H1 (cell line): ENCODE measurements at regions not wholly inside any gene's neighbourhood (a gene's known extent, or its start where the extent isn't known, plus 50 kb on each side); places are given as distances from the start of the nearest gene placed in this dataset.

ENCODE experiments used
- CTCF ChIA-PET: fragments of 300-600 bp; sonication (Branson Sonifier 250); formaldehyde crosslinking; loops from one replicate; lab custom pipeline; 2021; ENCODE audit not compliant: partially characterized antibody; lab: Charles Lee
- POLR2A ChIA-PET: fragments of 300-600 bp; sonication (Branson Sonifier 250); formaldehyde crosslinking; loops from one replicate; lab custom pipeline; 2021; ENCODE audit warnings: inconsistent platforms; ENCODE audit not compliant: partially characterized antibody; lab: Charles Lee
- DNase-seq, 2 experiments: peaks; one replicate each; pipeline versions ENCODE4 v3.0.0 to v3.0.0-alpha.2; 2010 to 2022; ENCODE audit warnings: low spot score in 2 of 2, low read depth in 1 of 2, mixed read lengths in 1 of 2
- FAIRE-seq: peaks from 2 replicates; lab custom pipeline; 2011; peaks lifted over from hg19 to GRCh38; lab: Jason Lieb, UNC
- H2AFZ ChIP-seq: 2 replicates; pipeline ENCODE4 v1.8.1; 2012; ENCODE audit warnings: low read length, inconsistent platforms
- H2AK5ac ChIP-seq: 2 replicates; pipeline ENCODE4 v1.6.1; 2013; ENCODE audit warnings: low read depth, low read length
- H2BK120ac ChIP-seq: replicated peaks from 2 replicates; pipeline ENCODE3; 2013; ENCODE audit warnings: low read depth, low read length, inconsistent platforms
- H2BK12ac ChIP-seq: 2 replicates; pipeline ENCODE4 v1.6.1; 2013; ENCODE audit warnings: low read depth, low read length
- H2BK15ac ChIP-seq: 2 replicates; pipeline ENCODE4 v1.6.1; 2013; ENCODE audit warnings: low read length
- H2BK20ac ChIP-seq: 2 replicates; pipeline ENCODE4 v1.6.1; 2013; ENCODE audit warnings: low read length
- H2BK5ac ChIP-seq: 2 replicates; pipeline ENCODE4 v1.6.1; 2013; ENCODE audit warnings: low read depth, low read length
- H3K14ac ChIP-seq: 2 replicates; pipeline ENCODE4 v1.6.1; 2013; ENCODE audit warnings: inconsistent platforms; ENCODE audit not compliant: insufficient read length
- H3K18ac ChIP-seq: 2 replicates; pipeline ENCODE4 v1.6.1; 2013; ENCODE audit warnings: low read length; ENCODE audit errors: extremely low read depth
- H3K23ac ChIP-seq: 2 replicates; pipeline ENCODE4 v1.6.1; 2013; ENCODE audit warnings: inconsistent platforms; ENCODE audit not compliant: insufficient read length
- H3K23me2 ChIP-seq: 2 replicates; pipeline ENCODE4 v1.6.1; 2013; ENCODE audit warnings: low read depth, low read length
- H3K27ac ChIP-seq: 2 replicates; pipeline ENCODE4 v1.6.1; 2011; ENCODE audit warnings: low read depth, low read length, inconsistent platforms
- H3K27me3 ChIP-seq, 4 experiments: replicated peaks in 1 of 4; 1 replicate in 1 of 4; 2 replicates in 3 of 4; pipeline versions ENCODE4 v1.6.1 to v1.8.1; 2011 to 2013; ENCODE audit warnings: low read length in 3 of 4, mild to moderate bottlenecking in 3 of 4, inconsistent platforms in 2 of 4, mixed read lengths in 2 of 4, moderate library complexity in 1 of 4; ENCODE audit not compliant: control insufficient read depth in 3 of 4, insufficient read depth in 3 of 4; ENCODE audit errors: extremely low read depth in 1 of 4
- H3K36me3 ChIP-seq, 4 experiments: 2 replicates each; pipeline versions ENCODE4 v1.6.1 to v1.8.1; 2011 to 2013; ENCODE audit warnings: mild to moderate bottlenecking in 4 of 4, low read length in 3 of 4, moderate library complexity in 2 of 4, control low read depth in 1 of 4, inconsistent platforms in 1 of 4; ENCODE audit not compliant: insufficient read depth in 4 of 4, control insufficient read depth in 2 of 4
- H3K4ac ChIP-seq: replicated peaks from 2 replicates; pipeline ENCODE3; 2013; ENCODE audit warnings: low read length, low read depth, mixed read lengths, inconsistent platforms; ENCODE audit not compliant: insufficient read length
- H3K4me1 ChIP-seq, 4 experiments: replicated peaks in 1 of 4; 1 replicate in 1 of 4; 2 replicates in 3 of 4; pipeline versions ENCODE4 v1.6.1 to v1.8.1; 2011 to 2013; ENCODE audit warnings: low read length in 3 of 4, inconsistent platforms in 2 of 4, mixed read lengths in 1 of 4; ENCODE audit not compliant: insufficient read depth in 4 of 4, control insufficient read depth in 3 of 4
- H3K4me2 ChIP-seq, 2 experiments: 2 replicates each; pipeline versions ENCODE4 v1.6.1 to v1.8.1; 2011 to 2013; ENCODE audit warnings: low read depth in 2 of 2, low read length in 2 of 2, control low read depth in 1 of 2, inconsistent platforms in 1 of 2, mild to moderate bottlenecking in 1 of 2; ENCODE audit not compliant: insufficient read depth in 1 of 2
- H3K4me3 ChIP-seq, 4 experiments: fragments of 200-600, 300-600 bp in 1 of 4; sonication (generic), shearing (Covaris generic), sonication (Bioruptor Twin) in 1 of 4; 2 replicates each; pipeline versions ENCODE4 v1.5.1 to v1.8.1; 2011 to 2016; ENCODE audit warnings: low read length in 4 of 4, low read depth in 3 of 4, control low read depth in 2 of 4, inconsistent platforms in 2 of 4, mild to moderate bottlenecking in 2 of 4, mixed read lengths in 1 of 4, moderate library complexity in 1 of 4; ENCODE audit not compliant: insufficient read depth in 2 of 4; ENCODE audit errors: extremely low read depth in 1 of 4
- H3K56ac ChIP-seq: replicated peaks from 2 replicates; pipeline ENCODE3; 2013; ENCODE audit warnings: low read depth, mild to moderate bottlenecking, mixed read lengths, low read length, inconsistent platforms; ENCODE audit not compliant: insufficient read length
- H3K79me1 ChIP-seq: 2 replicates; pipeline ENCODE4 v1.6.1; 2013; ENCODE audit warnings: low read depth, low read length, control low read depth
- H3K79me2 ChIP-seq, 2 experiments: 2 replicates each; pipeline versions ENCODE4 v1.6.1 to v1.8.1; 2012 to 2013; ENCODE audit warnings: low read length in 2 of 2, mild to moderate bottlenecking in 2 of 2, inconsistent platforms in 1 of 2; ENCODE audit not compliant: insufficient read depth in 2 of 2, control insufficient read depth in 1 of 2
- H3K9ac ChIP-seq, 4 experiments: replicated peaks in 1 of 4; 1 replicate in 1 of 4; 2 replicates in 3 of 4; pipeline versions ENCODE4 v1.6.1 to v1.8.1; 2011 to 2013; ENCODE audit warnings: low read depth in 3 of 4, low read length in 3 of 4, control low read depth in 2 of 4, mild to moderate bottlenecking in 2 of 4, moderate library complexity in 2 of 4, inconsistent platforms in 1 of 4; ENCODE audit errors: extremely low read depth in 1 of 4
- H3K9me3 ChIP-seq, 2 experiments: 2 replicates each; pipeline versions ENCODE4 v1.6.1 to v1.8.1; 2012 to 2013; ENCODE audit warnings: mild to moderate bottlenecking in 2 of 2, moderate library complexity in 2 of 2, control low read depth in 1 of 2, inconsistent platforms in 1 of 2, low read depth in 1 of 2, low read length in 1 of 2, mixed read lengths in 1 of 2; ENCODE audit not compliant: insufficient read depth in 2 of 2
- H4K20me1 ChIP-seq, 2 experiments: replicated peaks in 1 of 2; 2 replicates each; pipeline versions ENCODE3 to v1.8.1; 2011 to 2013; ENCODE audit warnings: inconsistent platforms in 2 of 2, low read length in 2 of 2, mild to moderate bottlenecking in 1 of 2; ENCODE audit not compliant: insufficient read depth in 2 of 2, control insufficient read depth in 1 of 2
- H4K5ac ChIP-seq: 2 replicates; pipeline ENCODE4 v1.6.1; 2013; ENCODE audit warnings: low read length, low read depth, mixed read lengths, inconsistent platforms; ENCODE audit not compliant: insufficient read length
- H4K8ac ChIP-seq: 2 replicates; pipeline ENCODE4 v1.8.0; 2013; ENCODE audit warnings: mild to moderate bottlenecking, moderate library complexity, low read length, inconsistent platforms; ENCODE audit not compliant: insufficient read depth; ENCODE audit errors: extremely low read depth
- H4K91ac ChIP-seq: replicated peaks from 2 replicates; pipeline ENCODE3; 2013; ENCODE audit warnings: low read length, mixed read lengths, inconsistent platforms; ENCODE audit not compliant: insufficient read length
- GABPA ChIP-seq: IDR thresholded peaks from 2 replicates; pipeline ENCODE4 v1.6.1; 2011; ENCODE audit warnings: mild to moderate bottlenecking, low read length, moderate library complexity, borderline replicate concordance; ENCODE audit not compliant: insufficient read depth
- PHF8 ChIP-seq: fragments of 200-600 bp; sonication (generic); conservative IDR thresholded peaks from 2 replicates; pipeline ENCODE4 v1.7.1; 2012; ENCODE audit warnings: low read depth, mild to moderate bottlenecking, inconsistent platforms, low read length, moderate library complexity
- POLR2A ChIP-seq, 2 experiments: IDR thresholded peaks; 1 replicate in 1 of 2; 2 replicates in 1 of 2; pipeline ENCODE4 v1.6.1; 2011; ENCODE audit warnings: low read depth in 2 of 2, low read length in 2 of 2, mild to moderate bottlenecking in 2 of 2; ENCODE audit errors: control extremely low read depth in 1 of 2
- TCF12 ChIP-seq: IDR thresholded peaks from 2 replicates; pipeline ENCODE4 v1.6.1; 2011; ENCODE audit warnings: low read depth, mild to moderate bottlenecking, low read length
- WGBS, 2 experiments: shearing (Covaris generic) in 1 of 2; methylation state at CpG; one replicate each; pipeline versions ENCODE4 v1.1.6 to v1.1.7; 2013 to 2015; ENCODE audit warnings: low lambda C conversion rate in 2 of 2, mixed read lengths in 2 of 2, inconsistent platforms in 1 of 2, low coverage in 1 of 2, missing lambda C conversion rate in 1 of 2; ENCODE audit not compliant: insufficient replicate concordance in 2 of 2, insufficient coverage in 1 of 2, insufficient read length in 1 of 2; ENCODE audit errors: extremely low coverage in 1 of 2, missing lambda C conversion rate in 1 of 2; 5-methylcytosine and 5-hydroxymethylcytosine counted together
- TF ChIP-seq, protein P1 (sequence below): IDR thresholded peaks from 2 replicates; pipeline ENCODE4 v1.6.1; 2012; ENCODE audit warnings: inconsistent platforms

DNA sequence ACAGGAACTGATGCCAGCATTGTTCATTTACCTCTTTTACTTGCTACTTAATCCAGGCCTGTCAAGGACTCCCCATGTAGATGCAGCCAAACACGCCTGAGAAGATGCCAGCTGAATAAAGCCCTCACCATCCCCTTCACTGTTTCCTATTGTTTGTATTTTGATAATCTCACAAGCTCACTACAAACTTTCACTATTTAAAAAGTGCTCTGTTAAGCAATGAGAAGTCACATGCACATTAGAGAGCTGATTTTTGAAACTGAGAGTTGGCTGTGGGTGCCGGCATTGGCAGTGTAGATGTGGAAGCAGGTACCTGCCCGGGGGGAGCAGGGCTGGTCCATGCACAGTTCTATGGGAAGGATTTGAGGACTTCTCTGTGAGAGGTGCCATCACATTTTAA lies 169.8 kb upstream of the GRB10 start:
- H2AFZ ChIP-seq = no peak overlapping the region
- peaks cover 0 to 2% (median 0%) of the 10 kb centered on the region in 4 experiments; a peak in 1 of 7 replicates for H3K4me1 ChIP-seq
- no peak overlapping the region for H3K9ac ChIP-seq
- H3K18ac ChIP-seq = no peak overlapping the region
- no peak overlapping the region for H3K27ac ChIP-seq
- no peak overlapping the region for H2BK5ac ChIP-seq
- no peak overlapping the region for H2BK120ac ChIP-seq
- FAIRE-seq (no peak), DNase-seq (no peak)
- no peak overlapping the region for H2AK5ac ChIP-seq
- CTCF ChIA-PET = interaction anchor here (0.8 to 1.1 kb wide), 4 partner anchors 29 to 412 kb away, joined by 3 to 6 read pairs (median 3); no protein-coding TSS in a partner anchor
- no peak overlapping the region for H3K4me3 ChIP-seq
- no peak overlapping the region for H4K5ac ChIP-seq
- H3K23ac ChIP-seq = no peak overlapping the region
- no peak overlapping the region for H2BK12ac ChIP-seq
- H4K8ac ChIP-seq = no peak overlapping the region
- no peaks in the 10 kb centered on the region; a peak in 1 of 4 replicates for H3K9me3 ChIP-seq
- whole genome bisulfite sequencing, 2 experiments = 91% methylated on average over 3 of the region's 3 CpGs; no CpG with 5 or more reads in 1 of the 2 experiments
- no peak overlapping the region for H3K4me2 ChIP-seq
- no peaks in the 10 kb centered on the region for H3K36me3 ChIP-seq
- no peak overlapping the region for H3K56ac ChIP-seq
- 0 out of 2 replicates have a peak, but pooled peaks cover 2% of the 10 kb centered on the region for H3K23me2 ChIP-seq
- no peak overlapping the region for H4K91ac ChIP-seq
- no peak overlapping the region for H3K14ac ChIP-seq
- peaks cover 14 to 46% (median 39%) of the 10 kb centered on the region in 4 experiments for H3K27me3 ChIP-seq
- no peaks in the 10 kb centered on the region for H3K79me1 ChIP-seq
- no peak overlapping the region for H3K4ac ChIP-seq
- POLR2A ChIA-PET = interaction anchor here (0.9 kb wide), 1 partner anchor 162 kb away, joined by 3 read pairs; no protein-coding TSS in a partner anchor
- no peak overlapping the region for H2BK15ac ChIP-seq
- H2BK20ac ChIP-seq = no peak overlapping the region
- H3K79me2 ChIP-seq = no peaks in the 10 kb centered on the region
- peaks cover 0 to 1% of the 10 kb centered on the region in 2 experiments for H4K20me1 ChIP-seq
- TF ChIP-seq, protein P1, sequence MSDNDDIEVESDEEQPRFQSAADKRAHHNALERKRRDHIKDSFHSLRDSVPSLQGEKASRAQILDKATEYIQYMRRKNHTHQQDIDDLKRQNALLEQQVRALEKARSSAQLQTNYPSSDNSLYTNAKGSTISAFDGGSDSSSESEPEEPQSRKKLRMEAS = no peak
- TF ChIP-seq POLR2A (IDR thresholded peaks at IDR 0.05; ENCODE audit: control extremely low read depth in 1 of 2, low read depth in 2 of 2, low read length in 2 of 2) = no peak
- TF ChIP-seq TCF12 = no peak
- TF ChIP-seq GABPA = no peak
- no peak for TF ChIP-seq PHF8
